ENCODE measurements at regions not wholly inside any gene's neighbourhood (a gene's known extent, or its start where the extent isn't known, plus 50 kb on each side); places are given as distances from the start of the nearest gene placed in this dataset.
"Not testable (repeated sequence)": the region's sequence is repeated elsewhere in the genome, so short reads cannot be mapped to it uniquely, and the experiment has no call there.

GRCh38 chr4:162838671-162839070 is 328.0 kb downstream of the NAF1 start:
- DNase-seq: no peak

DNA sequence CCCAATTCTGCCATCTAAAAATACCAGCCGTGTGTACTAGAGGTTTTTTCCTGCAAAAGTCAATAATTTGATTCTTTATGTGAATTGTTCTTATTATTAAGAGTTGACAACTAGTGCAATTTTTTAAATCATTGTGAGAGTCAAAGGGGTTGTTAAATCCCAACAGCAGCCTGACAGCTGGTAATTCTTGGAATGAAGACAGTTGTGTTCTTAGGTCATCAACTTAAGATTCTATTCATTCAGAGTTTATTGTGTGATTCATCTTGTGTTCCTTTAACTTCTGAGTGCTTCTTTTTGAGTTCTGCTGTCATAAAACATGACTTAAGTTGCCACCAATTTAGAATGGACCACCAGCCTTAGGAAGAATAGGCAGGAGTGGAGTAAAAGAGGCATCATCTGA is 329.0 kb downstream of the NAF1 start:
- DNase-seq: no peak

- no peak for DNase-seq
These were observed 329.4 kb downstream of the NAF1 start for GRCh38 chr4:162837241-162837640.

GRCh38 chr4:162836773-162837172 is 329.9 kb downstream of the NAF1 start:
- DNase-seq: no peak

GRCh38 chr4:162836258-162836657 is 330.4 kb downstream of the NAF1 start:
- DNase-seq: not testable (repeated sequence)

- no peak for DNase-seq
These were observed 335.8 kb downstream of the NAF1 start for GRCh38 chr4:162830899-162831298.

DNA sequence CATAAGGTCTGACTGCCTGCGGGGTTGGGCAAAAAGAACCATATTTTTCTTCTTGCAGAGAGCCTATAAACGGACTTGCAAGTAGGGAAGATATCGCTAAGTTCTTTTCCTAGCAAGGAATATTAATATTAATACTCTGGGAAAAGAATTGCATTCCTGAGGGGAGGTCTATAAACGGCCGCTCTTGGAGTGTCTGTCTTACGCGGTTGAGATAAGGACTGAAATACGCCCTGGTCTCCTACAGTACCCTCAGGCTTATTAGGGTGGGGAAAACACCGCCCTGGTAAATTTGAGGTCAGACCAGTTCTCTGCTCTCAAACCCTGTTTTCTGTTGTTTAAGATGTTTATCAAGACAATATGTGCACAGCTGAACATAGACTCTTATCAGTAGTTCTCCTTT is 349.3 kb downstream of the NAF1 start:
- DNase-seq: not testable (repeated sequence)

DNA sequence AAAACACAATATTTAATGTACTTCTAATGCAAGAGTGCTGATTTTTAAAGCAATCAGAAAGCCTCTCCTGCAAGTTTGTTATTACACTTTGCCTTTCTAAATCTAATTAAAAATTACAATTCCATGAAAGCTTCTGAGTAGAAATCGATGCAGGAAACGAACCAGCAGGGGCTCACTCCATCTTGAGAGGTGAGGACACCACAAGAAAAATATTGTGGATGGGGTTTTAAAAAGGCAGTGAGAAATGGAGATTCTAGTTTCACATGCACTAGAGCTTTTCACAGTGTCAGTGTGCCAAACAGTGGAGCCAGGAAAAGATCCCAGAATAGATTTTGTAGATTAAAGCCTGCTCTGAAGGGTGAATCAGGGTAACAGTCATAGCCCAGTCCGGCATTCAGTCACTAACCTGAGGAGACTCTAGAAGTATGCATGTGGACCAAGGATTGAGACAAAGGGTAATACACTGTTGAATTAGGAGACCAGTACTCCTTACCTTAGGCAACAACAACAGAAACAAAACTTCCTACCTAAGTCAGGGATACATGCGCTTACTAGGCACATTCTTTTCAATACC is 362.3 kb downstream of the NAF1 start:
- no peak for DNase-seq

GRCh38 chr4:162803378-162803777 is 363.3 kb downstream of the NAF1 start:
- no peak for DNase-seq

- DNase-seq: no peak
These were observed 369.6 kb downstream of the NAF1 start for GRCh38 chr4:162797108-162797507.

DNA sequence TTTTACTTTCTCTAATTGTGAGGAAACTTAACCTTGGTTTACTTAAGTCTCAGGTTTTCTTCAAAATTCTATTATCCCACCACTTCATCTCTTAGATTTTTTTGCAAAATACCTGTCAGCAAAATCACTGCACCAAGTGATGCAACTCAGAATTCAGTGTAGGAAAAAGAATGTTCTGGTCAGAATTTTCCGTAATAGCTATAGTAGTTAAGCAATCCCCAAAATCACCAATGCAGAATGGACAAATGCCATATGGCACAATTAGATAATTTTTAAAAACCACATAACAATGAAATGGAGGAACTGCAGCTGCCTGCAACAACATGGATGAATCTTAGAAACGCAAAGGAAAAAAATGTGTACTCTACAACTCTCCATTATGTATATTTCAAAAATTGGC is 373.1 kb downstream of the NAF1 start:
- no peak for DNase-seq

- no peak for DNase-seq
These were observed 373.7 kb downstream of the NAF1 start for GRCh38 chr4:162793004-162793403.

DNA sequence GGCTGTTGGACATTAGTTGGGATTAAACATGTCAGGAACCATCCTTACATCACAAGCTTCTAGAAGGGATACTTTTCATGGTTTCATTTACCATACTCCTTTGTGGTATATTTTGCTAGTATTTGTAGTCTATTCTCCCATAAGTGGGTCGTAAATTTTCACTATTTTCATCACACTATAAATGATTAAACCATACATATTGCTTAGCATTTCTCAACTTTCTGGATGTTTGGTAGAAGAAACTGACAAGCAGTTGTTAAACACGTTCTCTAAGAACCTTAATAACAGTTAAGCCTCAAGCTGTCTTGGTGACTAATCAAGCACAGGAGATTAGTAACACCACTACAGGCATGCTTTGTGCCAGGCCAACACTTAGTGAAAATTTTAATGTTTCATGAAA is 375.5 kb downstream of the NAF1 start:
- no peak for DNase-seq

DNA sequence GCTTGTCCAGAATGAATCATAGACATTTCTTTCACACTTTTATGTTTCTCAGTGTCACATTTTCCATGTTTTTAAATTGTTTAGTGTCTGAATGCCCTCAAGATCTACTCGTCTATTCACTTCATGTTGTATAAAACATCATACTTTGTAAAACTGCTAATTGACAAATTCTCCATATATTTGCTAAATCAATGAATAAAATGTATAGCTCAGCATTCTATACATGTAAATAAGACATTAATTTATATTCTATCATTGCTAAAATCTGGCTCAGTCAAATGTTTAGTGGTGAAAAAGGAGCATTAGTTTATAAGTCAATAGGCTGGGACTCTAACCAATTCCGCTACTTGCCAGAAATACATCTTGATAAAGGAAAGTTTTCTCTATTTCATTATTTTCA is 379.6 kb downstream of the NAF1 start:
- no peak for DNase-seq

DNA sequence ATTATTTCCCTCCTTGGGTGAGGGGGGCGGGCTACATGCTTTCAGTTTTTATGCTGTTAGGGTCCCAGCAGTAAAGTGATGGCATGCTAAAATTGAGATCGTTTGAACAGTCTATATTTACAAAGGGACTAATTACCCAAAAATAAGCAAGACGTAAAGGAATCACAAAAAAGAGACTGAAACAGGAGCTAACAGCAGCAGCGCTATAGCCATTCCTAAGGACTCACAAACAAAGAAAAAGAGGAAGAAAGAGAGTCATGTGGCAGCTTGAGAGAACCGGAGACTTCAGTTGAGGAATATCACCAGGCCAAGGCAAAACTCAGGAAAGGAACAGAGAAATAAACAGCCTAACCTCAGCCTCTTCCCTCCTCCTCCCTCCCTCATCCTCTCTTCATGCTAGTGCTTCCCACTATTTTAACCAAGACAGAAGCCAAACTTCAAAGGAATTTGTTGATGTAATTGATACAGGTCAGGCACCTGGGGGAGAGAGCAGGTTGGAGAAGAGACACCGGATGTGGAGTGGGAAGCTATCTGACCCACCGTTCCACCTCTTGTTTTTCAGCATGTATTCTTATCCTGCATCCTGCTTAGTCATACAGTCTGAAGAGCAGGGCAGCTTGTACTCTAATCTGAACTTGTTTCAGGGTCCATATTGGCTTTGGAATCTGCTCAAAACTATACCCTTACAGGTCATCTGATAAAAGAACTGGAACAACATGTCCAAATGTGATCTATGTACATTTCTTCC is 383.7 kb downstream of the NAF1 start:
- no peak for DNase-seq

GRCh38 chr4:162782096-162782777 is 384.5 kb downstream of the NAF1 start:
- no peak for DNase-seq

GRCh38 chr4:162770761-162771490 is 395.8 kb downstream of the NAF1 start:
- DNase-seq: no peak

DNA sequence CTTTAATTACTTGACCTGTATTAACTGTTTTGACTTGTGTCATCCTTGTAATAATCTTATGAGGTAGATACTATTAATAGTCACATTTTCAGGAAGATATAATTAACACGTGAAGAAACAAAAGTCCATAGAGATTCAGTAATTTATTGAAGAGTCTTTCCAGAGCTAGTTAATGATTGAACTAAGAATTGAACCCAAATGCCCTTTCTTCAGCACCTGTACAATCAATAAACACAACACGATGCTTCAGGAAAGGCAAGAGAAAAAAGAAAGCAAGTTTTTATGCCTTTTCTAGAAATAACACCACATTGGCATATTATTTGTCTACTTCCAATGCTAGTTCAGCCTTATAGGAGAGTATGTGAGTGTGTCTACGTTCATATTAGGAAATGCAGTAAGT is 399.6 kb downstream of the NAF1 start:
- DNase-seq: no peak

- no peak for DNase-seq
These were observed 404.7 kb downstream of the NAF1 start for GRCh38 chr4:162761965-162762364.

DNA sequence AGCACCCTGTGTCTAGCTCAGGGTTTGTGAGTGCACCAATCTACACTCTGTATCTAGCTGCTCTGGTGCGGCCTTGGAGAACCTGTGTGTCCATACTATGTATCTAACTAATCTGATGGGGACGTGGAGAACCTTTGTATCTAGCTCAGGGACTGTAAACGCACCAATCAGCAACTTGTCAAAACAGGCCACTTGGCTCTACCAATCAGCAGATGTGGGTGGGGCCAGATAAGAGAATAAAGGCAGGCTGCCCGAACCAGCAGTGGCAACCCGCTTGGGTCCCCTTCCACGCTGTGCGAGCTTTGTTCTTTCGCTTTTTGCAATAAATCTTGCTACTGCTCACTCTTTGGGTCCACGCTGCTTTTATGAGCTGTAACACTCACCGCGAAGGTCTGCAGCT is 426.5 kb downstream of the NAF1 start:
- DNase-seq: not testable (repeated sequence)

DNA sequence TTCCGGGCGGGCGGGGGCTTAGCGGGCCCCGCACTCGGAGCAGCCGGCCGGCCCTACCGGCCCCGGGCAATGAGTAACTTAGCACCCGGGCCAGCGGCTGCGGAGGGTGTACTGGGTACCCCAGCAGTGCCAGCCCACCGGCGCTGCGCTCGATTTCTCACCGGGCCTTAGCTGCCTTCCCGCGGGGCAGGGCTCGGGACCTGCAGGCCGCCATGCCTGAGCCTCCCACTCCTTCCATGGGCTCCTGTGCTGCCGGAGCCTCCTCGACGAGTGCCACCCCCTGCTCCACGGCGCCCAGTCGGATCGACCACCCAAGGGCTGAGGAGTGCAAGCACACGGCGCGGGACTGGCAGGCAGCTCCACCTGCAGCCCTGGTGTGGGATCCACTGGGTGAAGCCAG is 427.1 kb downstream of the NAF1 start:
- not testable (repeated sequence) for DNase-seq

- DNase-seq: no peak
These were observed 433.8 kb downstream of the NAF1 start for GRCh38 chr4:162732876-162733275.

DNA sequence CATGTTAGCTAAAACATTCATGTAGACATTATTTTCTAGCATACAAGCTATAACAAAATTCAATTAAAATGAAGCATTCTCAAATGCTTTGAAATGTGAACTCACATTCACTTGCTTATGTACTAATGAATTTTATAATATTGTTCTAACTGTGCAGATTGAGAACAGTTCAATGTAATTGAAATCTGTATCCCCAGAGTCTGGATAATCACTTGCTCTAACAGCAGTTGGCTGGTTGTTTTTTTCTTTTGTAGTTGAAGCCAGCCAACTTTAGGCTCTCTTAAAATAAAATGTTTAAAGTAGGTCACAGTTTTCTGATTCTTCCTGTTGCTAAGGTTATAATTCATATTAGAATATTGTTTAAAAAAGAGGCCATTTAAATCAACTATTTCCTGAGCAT is 438.9 kb downstream of the NAF1 start:
- DNase-seq: no peak

GRCh38 chr4:162727232-162727631 is 439.5 kb downstream of the NAF1 start:
- DNase-seq: no peak
